22Rv1 (cell line): ENCODE measurements at regions not wholly inside any gene's neighbourhood (a gene's known extent, or its start where the extent isn't known, plus 50 kb on each side); places are given as distances from the start of the nearest gene placed in this dataset.

ENCODE experiments used
- ZFX ChIP-seq: fragments of 450-650 bp; IDR thresholded peaks from 2 replicates; pipeline ENCODE4 v1.6.1; 2017; ENCODE audit warnings: antibody characterized with exemption, borderline replicate concordance
- TF ChIP-seq, protein P1 (sequence below): fragments of 450-650 bp; IDR thresholded peaks from 2 replicates; pipeline ENCODE4 v1.5.1; 2017; ENCODE audit warnings: mild to moderate bottlenecking

GRCh38 chrX:40343319-40343718, 237.5 kb upstream of the ATP6AP2 start:
- TF ChIP-seq, protein P1, sequence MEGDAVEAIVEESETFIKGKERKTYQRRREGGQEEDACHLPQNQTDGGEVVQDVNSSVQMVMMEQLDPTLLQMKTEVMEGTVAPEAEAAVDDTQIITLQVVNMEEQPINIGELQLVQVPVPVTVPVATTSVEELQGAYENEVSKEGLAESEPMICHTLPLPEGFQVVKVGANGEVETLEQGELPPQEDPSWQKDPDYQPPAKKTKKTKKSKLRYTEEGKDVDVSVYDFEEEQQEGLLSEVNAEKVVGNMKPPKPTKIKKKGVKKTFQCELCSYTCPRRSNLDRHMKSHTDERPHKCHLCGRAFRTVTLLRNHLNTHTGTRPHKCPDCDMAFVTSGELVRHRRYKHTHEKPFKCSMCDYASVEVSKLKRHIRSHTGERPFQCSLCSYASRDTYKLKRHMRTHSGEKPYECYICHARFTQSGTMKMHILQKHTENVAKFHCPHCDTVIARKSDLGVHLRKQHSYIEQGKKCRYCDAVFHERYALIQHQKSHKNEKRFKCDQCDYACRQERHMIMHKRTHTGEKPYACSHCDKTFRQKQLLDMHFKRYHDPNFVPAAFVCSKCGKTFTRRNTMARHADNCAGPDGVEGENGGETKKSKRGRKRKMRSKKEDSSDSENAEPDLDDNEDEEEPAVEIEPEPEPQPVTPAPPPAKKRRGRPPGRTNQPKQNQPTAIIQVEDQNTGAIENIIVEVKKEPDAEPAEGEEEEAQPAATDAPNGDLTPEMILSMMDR, result no peak
- TF ChIP-seq ZFX, result no peak
